NCI-H82 treated with DMSO at 0.1 percent for 48 hours (cell line): ENCODE measurements at regions not wholly inside any gene's neighbourhood (a gene's known extent, or its start where the extent isn't known, plus 50 kb on each side); places are given as distances from the start of the nearest gene placed in this dataset.
A peak's percentile ranks its signal among the peaks of the same experiment; 100 is the strongest.

Source experiments
- DNase-seq: peaks from one replicate; lab custom pipeline; 2025; ENCODE audit not compliant: unreplicated experiment; lab: John Stamatoyannopoulos, UW

DNA sequence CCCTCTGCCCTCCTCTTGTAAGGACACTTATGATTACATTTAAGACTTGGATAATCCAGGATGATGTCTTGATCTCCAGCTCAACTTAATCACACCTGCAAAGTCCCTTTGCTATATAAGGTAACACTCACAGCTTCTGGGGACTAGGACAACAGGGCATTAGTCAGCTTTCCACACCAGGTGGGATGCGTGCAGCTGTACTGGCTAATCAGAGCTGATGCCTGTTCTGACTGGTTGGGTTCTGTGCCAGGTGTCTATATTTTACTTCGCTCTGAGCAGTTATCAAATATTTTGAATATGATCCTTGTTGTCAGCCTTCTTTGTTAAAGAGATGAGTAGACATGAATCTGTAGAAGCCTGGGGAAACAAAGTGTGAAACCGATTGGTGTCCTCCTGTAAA, 115.5 kb upstream of the ATP8B1 start:
- peak; percentile 75 for DNase-seq

GRCh38 chr18:57916684-57917083, 113.6 kb upstream of the ATP8B1 start:
- DNase-seq: no peak

- peak; percentile 86 for DNase-seq
Observed at GRCh38 chr18:57915865-57916582, 112.9 kb upstream of the ATP8B1 start.

DNA sequence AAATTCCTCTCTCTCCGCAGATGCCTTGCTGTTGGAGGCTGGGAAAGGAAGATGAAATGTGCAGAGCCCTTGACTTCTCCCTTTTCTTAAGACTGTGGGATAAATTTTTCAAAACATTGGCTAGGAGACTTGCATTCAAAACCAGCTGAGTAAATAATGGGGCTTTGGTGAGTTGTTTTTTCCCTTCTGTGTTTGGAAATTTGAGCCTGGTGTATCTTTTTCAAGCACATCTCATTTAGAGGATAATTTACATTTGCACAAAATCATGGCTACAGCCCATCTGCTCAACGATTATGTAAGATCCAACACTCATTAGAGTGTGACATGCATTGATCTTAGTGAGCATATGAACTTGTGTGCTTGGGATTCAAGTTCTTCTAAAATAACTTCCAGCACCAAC, 112.1 kb upstream of the ATP8B1 start:
- DNase-seq: peak; percentile 79

- no peak for DNase-seq
Observed at GRCh38 chr18:57913686-57914085, 110.6 kb upstream of the ATP8B1 start.

DNA sequence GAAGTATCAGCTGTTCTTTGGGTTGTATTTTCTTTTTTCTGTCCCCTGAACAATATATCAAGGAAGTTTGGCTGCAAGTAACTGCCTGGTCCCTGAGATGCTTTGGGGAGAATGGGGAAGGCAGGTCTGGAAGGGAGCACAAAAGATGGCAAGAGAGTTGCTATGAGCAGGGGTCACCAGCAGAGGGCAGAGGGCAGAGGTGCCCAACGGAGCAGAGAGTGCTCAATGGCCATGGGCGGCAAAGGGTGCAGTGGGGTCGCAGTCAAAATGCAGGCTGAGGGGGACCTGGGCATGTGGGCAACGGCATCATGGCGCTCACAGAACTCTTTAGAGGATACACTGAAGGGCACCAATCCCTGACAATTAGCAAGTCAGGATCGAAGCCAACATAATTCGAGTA, 107.7 kb upstream of the ATP8B1 start:
- DNase-seq: no peak

DNA sequence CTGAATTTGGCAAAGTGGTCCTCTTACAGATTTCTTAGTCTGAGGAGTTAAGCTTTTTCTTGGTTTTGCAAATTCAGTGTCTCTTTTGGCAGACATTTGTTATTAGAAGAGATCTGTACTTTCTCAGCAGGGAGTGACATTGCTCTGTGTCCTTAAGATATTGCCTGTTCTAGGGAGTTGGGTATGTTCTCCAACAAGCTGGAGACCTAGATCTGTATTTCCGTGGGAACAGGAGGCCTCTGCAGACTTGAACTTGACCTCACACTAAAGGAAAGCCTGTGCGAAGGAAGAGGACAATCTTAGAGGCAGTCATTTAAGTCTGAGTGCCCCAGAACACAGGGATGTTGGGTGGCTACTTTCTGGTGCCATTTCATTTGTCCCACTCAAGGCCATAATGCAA, 107.0 kb upstream of the ATP8B1 start:
- no peak for DNase-seq

DNA sequence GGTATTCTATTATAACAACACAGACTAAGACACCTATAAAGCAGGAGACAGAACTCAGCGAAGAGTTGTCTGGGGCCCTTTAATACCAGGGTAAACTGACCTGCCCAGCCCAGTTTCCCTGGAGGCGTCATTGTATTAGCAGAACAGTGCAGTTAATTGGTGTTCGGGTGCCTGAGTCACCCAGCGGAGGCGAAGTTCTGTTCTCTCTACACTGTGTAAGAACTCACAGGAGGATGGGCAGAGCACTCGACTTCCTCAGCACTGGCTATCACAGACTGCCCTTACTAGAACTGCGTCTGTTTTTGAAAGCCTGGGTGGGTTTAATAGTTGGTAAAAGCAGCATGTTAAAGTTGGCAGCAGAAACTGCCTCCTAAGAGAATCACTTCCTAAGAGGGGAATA, 106.5 kb upstream of the ATP8B1 start:
- no peak for DNase-seq

DNA sequence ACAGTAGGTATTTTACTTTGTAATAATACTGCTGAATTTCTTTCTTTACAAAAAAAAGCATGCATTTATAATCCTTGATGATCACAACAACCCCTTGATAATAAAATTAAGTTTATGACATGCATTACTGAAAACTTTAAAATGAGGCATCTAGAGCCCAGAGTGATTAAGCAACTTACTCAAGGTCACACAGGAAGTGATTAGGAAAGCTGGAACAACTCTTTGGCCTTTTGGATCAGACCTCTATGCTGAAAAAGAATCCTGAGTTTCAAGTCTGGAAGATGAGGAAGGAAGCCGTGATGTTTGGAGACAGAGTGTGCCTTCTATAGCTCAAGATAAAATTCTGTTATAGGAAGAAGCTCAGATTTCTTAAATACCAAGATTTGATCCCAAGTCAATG, 105.0 kb upstream of the ATP8B1 start:
- DNase-seq: no peak

DNA sequence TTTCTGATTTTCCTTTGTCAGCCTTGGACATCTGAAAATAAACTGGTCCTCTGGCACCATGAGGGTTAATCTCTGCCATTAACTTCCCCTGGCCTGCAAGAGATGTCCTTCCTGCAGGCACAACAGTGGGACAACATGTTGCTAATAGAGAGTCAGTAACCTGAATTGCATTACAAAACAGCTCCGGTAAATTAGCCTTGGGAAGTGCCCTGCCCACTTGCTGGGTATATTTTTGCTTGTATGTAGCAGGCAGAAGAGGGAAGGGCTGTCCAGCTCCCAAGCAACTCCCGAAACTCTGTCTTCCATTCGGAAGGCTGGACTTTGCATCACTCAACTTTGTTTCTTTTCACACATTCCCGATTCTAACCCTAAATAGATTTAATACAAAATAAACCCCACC, 104.4 kb upstream of the ATP8B1 start:
- no peak for DNase-seq

DNA sequence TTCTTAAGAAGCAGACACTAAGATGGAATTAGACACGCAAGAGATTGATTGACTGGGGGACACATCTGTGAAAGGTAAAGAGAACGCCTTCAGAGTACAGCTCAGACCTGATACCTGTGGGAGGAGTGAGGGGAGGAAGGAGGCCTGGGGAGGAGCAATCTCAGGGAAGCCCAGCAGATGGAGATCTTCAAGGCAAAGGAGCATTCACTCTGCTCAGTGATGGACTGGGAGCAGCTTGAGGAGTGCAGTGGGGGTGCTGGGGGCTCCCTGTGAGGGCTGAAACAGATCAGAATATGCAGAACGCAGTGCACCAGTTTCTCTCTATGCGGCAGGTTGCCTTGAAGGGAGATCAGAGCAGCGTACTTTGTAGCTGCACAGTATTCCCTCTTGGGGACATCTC, 103.7 kb upstream of the ATP8B1 start:
- DNase-seq: no peak

DNA sequence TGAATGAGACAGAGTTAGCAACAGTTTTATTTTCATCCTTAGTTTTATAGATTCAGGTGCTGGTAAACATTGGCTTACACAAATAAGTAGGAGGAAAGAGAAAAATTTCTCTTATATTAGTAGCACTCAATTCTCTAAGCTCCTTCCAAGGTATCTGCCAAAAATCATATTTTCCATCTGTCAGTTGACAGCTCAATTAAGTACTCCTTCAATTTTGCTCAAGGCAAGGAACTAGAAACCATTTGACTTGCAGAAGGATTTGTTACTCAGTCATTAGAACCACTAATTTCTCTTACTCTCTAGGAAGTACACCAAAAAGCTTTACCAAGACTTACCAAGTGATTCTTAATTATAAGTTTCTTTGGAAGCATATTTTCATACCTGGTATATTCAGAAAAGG, 101.4 kb upstream of the ATP8B1 start:
- no peak for DNase-seq

GRCh38 chr18:57902721-57903120, 99.6 kb upstream of the ATP8B1 start:
- DNase-seq: no peak

DNA sequence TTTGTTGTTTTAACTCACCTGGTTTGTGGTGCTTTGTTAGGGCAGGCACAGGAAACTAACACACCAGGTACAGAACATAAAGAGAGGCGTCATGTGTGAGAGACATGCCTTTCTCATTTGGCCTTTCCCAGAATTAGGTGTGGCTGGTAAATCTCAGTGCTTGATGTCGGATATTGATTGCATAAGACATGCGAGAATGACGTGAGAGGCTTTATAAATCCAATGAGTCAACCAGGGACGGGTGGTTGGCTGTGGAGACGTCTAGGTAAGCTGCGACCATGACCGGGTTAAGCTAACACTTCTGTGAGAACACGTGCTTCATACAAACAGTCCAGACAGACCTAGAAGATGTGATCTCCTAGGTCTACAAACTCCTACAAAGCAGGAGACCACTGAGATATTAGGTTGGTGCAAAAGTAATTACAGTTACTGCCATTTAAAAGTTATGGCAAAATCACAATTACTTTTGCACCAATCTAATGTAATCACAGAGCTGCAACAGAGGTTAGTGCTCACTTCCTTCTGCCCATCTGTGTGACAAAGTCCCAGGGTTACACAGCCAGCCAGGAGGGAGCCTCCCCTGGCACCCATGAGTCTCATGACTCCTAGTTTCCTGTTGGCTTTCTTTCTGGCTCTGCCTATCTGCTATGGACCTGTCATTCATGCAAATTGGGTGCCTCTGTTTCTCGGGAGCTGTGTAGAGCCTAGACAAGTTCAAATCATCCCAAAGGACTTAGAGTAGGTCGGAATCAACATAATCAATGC, 98.9 kb upstream of the ATP8B1 start:
- no peak for DNase-seq

- DNase-seq: no peak
Observed at GRCh38 chr18:57900906-57901435, 97.9 kb upstream of the ATP8B1 start.

GRCh38 chr18:57898506-57899124, 95.5 kb upstream of the ATP8B1 start:
- DNase-seq: no peak

- DNase-seq: no peak
Observed at GRCh38 chr18:57895182-57895581, 92.1 kb upstream of the ATP8B1 start.

DNA sequence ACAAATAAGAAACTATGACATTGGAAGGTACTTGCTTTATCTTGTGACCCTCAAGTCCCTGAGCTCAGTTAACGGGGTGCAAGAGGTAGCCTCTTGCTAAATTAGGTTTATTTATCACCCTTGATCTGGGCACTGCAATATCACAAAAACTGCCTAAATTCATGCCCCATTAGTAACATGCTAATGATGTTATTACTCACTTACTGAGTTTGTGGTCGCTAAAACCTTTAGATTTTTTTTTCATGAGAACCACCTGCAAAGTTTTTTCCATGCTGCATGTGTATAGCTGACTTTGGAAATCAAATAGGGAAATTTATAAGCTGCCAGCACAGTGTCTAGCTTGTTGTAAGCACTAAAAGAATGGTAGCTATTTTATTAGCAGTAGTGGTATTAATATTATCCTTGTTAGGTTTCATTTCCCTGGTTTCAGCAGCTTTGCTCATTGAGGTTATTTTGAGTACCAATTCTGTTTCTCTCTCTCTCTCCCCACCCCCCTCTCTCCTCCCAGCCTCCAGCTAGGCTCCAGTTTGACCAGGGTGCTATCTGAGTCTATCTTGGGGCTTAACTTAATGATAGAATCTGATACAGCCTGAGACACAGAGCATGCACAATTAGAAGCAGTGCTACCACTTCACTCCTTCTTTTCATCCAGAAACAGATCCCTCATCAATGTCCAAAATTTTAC, 88.7 kb upstream of the ATP8B1 start:
- DNase-seq: no peak

- no peak for DNase-seq
Observed at GRCh38 chr18:57890266-57890665, 87.2 kb upstream of the ATP8B1 start.

GRCh38 chr18:57889841-57890240, 86.7 kb upstream of the ATP8B1 start:
- DNase-seq: no peak
